Right ventricle myocardium inferior (tissue), 1 donor: ENCODE measurements at regions not wholly inside any gene's neighbourhood (a gene's known extent, or its start where the extent isn't known, plus 50 kb on each side); places are given as distances from the start of the nearest gene placed in this dataset.

Experiments used
- ATAC-seq: fragments of 200-7000 bp; cut with Tn5 transposase; one replicate; pipeline ENCODE4 v1.9.1; 2020; ENCODE audit warnings: mild to moderate bottlenecking, moderate library complexity
- DNase-seq: peaks from one replicate; pipeline ENCODE4 v3.0.0; 2021; ENCODE audit errors: missing footprints
- intact Hi-C: fragments of 100-400 bp; cut with DNase I; formaldehyde crosslinking; loops from one replicate; pipeline ENCODE4 v1.11.0; 2022
- donor health status: DM: no; HTN: yes; CAD: no; lungs with severe emphysema.

DNA sequence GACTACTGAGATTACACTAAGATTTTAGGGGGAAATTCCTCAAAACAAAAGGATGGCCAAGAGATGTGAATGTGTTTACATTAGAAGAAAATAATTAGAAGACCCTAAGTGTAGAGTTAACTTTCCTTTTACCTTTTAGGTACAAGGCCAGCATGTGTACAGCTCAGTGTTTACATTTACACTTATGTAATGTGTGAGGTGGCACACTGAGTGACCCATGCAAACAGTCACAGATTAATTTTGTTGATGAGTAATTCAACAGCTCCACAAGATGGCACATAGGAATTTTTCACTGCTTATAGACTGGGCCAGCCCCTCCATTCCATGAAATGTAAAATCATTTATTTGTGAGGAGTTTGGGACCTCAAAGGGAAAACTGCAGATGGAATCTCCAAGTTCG lies 90.1 kb upstream of the SLC12A2 start:
- no peak for DNase-seq
- ATAC-seq, result no peak
- intact Hi-C loops, result no loop called here

DNA sequence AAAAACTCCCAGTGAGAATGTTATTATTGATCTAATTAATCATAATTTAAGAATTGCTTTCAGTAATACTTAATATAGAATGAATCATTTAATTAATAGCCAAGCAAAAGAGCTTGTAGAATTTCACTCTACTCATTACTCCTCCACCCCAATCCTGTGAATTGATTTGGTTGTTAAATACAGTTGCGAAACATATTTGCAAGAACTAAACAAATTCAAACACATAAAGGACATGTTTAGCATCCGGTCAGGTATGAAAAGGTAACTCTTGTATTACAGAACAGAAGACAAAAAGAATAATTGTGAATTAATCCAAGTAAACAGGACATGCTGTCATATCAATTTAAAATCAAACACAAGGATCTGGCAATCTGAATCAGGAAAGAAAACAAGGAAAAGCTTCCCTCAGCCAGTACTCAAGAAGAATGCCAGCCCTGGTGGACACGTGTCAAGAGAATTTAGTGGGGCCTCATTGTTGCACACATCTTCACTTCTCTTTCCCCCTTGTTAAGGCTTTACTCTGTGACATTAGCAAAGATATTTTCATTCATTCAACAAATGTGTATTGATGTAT lies 89.4 kb upstream of the SLC12A2 start:
- intact Hi-C loops, result no loop called here

DNA sequence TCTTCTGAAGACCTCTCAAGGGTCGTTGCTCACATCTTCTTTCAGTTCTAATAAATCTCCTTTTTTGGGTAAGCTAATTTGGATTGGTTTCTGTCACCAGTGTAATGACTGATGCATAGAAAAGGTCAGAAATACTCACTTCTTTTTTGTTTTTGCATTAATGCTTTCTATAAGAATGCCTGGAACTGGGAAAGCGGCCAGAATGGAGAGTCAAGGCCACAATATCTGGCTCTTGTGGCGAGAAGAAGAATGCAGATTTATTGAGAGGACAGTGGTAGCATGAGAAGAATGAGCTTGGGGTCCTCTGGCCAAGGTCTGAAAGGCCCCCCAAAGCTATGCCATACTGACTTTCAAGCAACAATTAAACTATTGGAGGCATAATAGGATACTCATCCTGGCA lies 88.0 kb upstream of the SLC12A2 start:
- DNase-seq, result no peak
- intact Hi-C loops, result no loop called here
- no peak for ATAC-seq

More for the DNA sequence above, 89.4 kb upstream of the SLC12A2 start:
- ATAC-seq (no peak), DNase-seq (no peak)

DNA sequence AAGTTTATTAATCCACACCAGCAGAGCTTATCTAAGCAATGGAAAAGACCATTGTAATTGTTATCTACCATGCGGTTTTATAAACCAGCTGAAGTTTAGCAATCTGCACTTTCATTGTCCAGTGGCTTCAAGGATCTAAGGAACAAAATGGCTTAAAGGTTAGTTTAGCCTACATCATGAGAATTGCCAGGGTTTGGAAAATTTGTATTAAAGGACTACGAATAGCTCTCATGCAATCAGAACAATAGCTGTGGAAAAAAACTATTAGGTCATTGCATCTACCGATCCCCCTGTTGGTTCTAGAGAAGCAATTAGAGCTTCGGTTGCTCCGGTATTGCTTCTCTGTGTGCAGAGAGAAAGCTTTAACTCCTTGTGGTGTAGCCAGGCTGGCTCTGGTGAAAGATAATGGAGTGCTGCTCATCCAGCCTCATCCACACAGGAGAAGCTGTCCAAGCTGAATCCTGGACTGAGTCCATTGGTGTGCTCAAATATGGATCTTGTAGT lies 86.3 kb upstream of the SLC12A2 start:
- intact Hi-C loops, result no loop called here
- ATAC-seq (peak; percentile 42), DNase-seq (no peak)

DNA sequence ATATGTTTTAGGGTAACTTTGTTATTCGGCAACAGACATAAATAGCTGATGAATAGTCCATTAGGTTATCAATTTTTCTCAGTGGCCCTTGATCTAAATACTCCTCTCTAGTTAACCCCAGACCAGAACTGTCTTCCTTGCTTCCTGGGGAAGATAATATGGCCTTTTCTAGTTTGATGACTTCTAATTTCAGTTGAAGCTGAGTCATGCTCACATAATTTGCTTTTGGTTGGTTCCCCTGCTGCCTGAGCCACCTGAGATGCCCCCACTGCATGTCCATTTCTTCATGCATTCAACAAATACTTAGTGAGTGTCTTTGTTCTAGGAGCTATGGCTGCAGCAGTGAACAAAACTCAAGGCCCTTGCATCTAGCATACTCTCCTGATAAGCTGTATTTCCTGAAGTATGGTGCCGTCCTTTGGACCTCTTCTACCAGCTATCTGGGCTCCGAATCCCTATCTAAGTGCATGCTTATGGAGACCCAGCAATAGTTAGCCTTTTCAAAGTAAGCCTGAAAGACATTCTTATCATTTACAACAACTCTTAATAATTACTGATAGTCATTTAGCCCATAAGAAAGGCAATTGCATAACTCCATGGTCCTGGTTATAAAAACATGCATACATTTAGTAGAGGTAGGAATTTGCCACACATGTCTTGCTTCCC lies 84.5 kb upstream of the SLC12A2 start:
- DNase-seq (no peak), ATAC-seq (no peak)
- intact Hi-C loops, result no loop called here

DNA sequence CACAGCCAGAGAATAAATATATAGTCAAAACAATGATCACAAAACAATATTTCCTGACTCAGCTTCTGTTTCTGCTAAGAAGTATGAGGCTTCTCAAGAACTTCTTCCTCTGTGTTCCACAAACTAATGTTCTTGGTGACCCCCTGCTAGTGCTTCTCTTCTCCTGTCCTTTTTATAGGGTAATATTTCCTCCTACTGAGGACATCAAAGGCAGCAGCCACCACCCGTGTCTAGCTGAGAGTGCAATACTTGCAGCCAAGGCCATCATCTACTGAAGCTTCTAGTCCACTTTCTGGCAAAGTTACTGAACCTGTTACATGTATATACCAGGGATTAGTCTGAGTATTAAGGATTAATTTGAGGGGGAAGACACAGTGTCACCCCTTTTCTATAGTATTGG lies 83.7 kb upstream of the SLC12A2 start:
- intact Hi-C loops, result no loop called here
- no peak for DNase-seq
- ATAC-seq, result no peak

DNA sequence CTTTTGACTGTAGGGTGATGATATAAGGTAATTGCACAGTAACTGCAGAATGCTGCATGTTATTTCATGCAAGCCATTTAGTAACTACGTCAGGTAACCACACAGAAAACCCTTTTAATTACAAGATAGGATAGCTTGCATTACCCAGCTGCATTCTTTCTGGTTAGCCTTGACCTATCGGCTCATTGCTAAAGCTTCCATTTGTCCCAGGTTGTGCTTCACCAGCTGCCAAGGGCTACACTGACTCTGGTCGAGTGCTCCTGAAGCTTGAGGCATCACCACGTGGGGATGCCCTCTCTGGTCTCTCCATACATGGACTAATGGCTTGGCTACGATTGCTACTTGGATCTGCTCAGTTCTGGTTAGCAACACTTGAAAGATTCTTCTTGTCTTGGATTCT lies 81.1 kb upstream of the SLC12A2 start:
- DNase-seq (no peak), ATAC-seq (no peak)
- intact Hi-C loops, result no loop called here

DNA sequence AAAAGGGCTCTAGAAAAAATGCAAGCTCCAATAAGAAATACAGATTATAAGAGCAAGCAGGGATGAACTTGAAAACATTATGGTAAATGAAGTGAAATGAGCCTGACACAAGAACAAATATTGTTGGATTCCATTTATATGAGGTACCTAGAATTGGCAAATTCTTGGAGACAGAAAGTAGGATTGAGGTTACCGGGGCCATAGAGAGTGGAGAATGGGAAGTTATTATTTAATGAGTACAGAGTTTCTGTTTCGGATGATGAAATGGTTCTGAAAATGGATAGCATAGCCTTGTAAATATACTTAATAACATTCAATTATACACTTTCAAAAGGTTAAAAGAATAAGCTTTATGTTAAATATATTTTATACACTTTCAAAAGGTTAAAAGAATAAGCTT lies 75.6 kb upstream of the SLC12A2 start:
- intact Hi-C loops, result no loop called here
- DNase-seq (no peak), ATAC-seq (no peak)

DNA sequence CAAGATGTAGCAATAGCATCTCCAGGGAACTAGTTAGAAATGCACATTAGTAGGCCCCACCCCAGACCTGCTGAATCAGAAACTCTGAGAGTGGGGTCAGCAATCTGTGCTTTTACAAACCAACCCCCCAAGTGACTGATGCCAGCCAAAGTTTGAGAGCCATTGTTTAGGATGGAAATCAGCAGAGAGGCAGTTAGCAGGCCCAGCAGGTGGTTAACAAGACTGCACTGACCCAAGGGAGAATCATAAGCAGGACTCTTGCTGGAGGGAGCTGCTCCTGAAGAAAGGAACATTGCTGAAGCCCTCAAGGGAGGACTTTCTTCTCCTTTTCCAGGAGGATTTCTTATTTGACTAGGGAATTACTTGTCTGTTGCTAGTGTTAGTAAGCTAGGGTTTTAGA lies 74.2 kb upstream of the SLC12A2 start:
- ATAC-seq (no peak), DNase-seq (no peak)
- intact Hi-C loops, result no loop called here

DNA sequence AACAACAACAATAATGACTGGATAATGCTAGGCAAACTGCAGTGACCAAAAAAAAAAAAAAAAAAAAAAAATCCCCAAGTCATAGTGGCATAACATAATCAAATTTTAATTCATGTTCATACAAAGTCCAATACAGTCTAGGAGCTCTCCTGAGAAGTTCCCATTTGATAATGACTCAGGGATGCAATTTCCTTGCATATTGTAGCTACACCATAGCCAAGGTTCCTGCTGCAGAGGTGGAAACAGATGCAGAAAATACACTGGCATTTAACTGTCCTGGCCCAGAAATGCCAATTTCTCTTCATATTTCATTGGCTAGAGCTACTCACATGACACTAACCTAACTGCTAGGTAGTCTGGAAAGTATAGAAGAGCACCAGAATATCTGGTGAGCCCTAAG lies 72.2 kb upstream of the SLC12A2 start:
- DNase-seq (no peak), ATAC-seq (no peak)
- intact Hi-C loops, result no loop called here

DNA sequence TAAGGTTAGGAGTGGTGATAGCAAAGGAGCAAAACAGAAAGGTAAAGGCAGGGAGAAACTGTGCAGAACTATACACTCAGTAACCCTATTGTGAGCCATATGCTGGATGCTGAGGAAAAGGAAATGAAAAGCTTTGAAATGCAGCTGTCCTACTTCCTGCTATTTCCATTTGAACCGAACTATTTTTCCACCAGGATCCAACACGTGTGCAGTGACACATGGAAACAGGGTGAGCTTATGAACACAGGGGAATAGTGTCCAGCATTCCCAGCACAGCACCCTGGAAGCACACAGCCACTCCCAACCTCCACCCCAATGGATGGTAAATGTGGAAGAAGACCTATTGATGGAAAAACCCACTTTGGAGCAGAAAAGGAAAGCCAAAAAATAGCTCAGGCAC lies 69.0 kb upstream of the SLC12A2 start:
- DNase-seq (no peak), ATAC-seq (no peak)
- intact Hi-C loops, result no loop called here

DNA sequence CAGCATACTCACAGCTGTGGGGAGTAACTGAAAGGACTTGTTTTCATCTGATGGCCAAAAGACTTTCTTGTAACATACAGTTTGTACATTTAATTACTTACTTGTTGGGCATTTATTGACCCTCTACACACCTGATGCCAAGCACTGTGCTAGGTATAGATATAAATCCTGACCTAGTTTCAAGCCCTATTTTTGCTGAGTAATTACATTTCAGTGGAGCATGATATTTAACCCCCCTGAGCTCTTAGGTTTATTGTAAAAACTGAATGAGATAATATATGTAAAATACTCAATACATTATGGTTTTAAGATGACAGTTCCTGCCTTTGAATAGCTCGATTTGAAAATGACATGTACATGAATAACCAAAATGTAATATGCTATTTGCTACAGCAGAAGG lies 68.1 kb upstream of the SLC12A2 start:
- intact Hi-C loops, result no loop called here
- ATAC-seq (no peak), DNase-seq (no peak)

DNA sequence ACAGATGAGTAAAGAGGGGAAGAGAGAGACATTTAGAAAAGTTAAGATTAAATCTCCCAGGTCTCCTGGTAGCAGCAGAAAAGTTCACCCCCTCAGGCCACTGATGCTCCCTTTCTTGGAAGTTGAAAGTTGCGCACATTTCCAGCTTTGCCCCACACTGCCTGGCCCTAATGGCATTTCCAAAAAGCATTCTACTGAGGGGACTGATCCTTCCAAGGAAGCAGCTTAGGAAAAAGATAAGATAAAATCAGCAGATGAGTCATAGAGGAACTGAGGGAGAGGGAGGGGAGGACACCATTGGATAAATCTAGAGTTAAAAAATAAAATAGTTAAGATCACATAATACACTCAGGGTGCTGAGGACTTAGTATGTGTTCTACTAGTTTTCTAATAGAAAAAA lies 67.6 kb upstream of the SLC12A2 start:
- intact Hi-C loops, result no loop called here
- DNase-seq, result no peak
- no peak for ATAC-seq

DNA sequence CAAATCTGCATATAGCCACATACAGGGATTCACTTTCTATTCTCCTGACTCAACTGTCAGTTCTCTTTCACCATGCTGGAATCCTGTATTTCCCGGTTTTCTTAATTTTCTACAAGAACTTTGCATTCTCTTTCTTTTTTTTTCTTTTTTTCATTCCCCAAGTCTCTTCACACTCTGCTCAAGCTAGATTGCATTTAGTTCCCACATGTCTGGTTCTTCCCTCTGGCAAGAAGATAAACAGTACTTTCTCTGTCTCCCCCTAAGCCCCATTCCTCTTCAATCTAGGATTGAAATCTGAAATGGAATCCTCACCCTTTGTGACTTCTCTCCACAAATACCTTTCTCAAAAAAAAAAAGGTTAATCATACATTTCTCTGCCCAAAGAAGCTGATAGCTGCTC lies 64.2 kb upstream of the SLC12A2 start:
- no peak for ATAC-seq
- no peak for DNase-seq
- intact Hi-C loops, result no loop called here

DNA sequence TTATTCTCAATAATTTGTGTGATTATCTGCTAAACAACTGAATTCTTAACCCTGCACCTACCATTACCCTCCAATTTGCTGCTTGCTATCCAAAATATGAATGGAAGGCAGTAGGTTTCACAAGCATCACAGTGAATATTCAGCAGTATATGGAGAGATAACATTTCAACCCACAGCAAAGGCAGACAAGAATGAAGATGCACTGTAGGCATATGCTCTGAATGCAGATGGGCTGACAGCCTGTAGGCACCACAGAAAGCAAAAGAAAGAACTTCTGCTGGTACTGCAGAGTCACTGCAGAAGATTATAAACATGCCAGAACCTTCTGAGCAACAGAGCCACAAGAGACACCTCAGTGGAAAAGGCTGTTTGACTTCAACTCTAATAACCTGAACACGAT lies 63.6 kb upstream of the SLC12A2 start:
- no peak for DNase-seq
- no peak for ATAC-seq
- intact Hi-C loops, result no loop called here

DNA sequence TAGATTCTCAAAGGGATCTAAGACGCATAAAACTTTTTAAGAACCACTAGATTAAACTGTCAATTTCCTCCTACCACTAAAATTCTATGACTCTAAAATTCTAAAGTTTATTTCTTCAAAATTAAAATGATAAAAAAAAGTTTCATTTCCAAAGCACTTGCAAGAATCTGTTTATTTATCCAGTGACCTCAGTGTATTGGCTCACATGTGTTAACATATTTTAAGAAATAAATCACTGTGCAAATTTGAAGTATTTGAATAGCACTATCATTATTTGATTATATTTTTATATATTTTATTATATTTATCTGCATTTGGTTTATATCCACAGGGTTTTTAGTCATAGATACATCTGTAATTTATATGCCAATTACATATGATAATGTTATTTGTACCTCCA lies 62.2 kb upstream of the SLC12A2 start:
- DNase-seq, result no peak
- no peak for ATAC-seq
- intact Hi-C loops, result no loop called here
